UCSD-AML1 (cell line): ENCODE measurements at regions not wholly inside any gene's neighbourhood (a gene's known extent, or its start where the extent isn't known, plus 50 kb on each side); places are given as distances from the start of the nearest gene placed in this dataset.
"Not testable (repeated sequence)": the region's sequence is repeated elsewhere in the genome, so short reads cannot be mapped to it uniquely, and the experiment has no call there.

Experiments
- DNase-seq: peaks from one replicate; lab custom pipeline; 2025; ENCODE audit not compliant: unreplicated experiment; lab: John Stamatoyannopoulos, UW

- not testable (repeated sequence) for DNase-seq
Measured at GRCh38 chr13:100776686-100777085, 102.1 kb upstream of the TMTC4 start.

DNA sequence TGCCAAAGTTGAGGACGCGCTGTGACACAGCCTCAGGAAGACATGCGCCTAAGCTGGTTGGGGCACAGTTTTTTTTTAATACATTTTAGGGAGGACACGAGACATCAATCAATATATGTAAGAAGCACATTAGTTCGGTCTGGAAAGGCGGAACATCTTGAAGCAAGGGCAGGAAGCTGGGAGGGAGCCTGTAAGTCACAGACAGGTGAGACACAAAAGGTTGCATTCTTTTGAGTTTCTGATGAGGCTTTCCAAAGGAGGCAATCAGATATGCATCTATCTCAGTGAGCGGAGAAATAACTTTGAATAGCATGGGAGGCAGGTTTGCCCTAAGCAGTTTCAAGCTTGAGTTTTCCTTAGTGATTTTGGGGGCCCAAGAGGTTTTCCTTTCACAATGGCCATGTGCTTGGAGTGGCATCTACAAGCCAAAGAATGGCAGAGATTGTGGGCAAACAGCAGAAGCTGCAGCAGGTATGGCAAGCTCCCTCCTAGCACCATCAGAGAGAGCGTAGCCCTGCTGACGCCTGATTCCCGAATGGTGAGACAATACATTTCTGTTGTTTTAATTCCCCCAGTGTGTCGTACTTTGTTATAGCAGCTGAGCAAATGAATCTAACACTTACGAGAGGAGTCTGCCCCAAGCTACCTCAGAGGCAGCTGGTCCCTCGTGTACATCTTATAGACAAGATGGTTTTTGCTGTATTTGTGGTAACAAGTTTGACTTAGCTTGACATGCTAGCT lies 99.5 kb upstream of the TMTC4 start:
- no peak for DNase-seq

DNA sequence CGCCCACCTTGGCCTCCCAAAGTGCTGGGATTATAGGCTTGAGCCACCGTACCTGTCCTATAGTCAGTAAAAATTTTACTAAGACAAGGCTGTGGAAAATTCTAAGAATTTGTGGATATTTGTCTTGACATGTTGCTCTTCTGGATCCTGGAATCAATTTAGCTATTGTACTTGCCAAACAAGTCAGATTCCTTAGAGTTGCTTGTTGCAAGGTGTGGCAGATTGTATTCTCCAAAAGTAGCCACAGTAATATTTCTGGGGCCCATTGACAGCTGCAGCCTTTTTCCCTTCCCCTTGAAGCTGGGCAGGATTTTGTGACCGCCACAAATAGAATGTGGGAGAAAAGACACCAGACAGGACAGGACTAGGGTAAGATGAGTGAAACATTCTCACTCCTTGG lies 98.8 kb upstream of the TMTC4 start:
- no peak for DNase-seq

GRCh38 chr13:100767192-100767591 lies 92.6 kb upstream of the TMTC4 start:
- DNase-seq: no peak

GRCh38 chr13:100766570-100766969 lies 92.0 kb upstream of the TMTC4 start:
- not testable (repeated sequence) for DNase-seq

DNA sequence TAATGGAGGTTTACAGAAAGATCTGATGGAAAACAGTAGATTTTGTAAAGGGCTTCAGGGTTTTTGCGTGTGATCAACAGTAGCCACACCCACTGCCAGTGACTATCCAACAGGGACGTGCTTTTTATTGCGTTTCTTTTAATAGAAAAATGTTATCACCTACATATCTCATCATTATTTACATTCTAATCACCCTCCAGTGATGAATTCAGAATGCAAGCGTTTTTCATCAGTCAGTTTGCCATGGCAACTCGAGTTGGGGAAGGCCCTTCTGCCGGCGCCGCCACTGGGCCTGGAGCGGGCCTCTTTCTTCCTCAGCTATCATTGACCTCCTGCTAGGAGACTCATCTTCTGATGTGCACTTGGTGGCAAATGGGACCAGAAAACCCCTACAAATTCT lies 90.3 kb upstream of the TMTC4 start:
- no peak for DNase-seq

- DNase-seq: not testable (repeated sequence)
Measured at GRCh38 chr13:100762126-100762525, 87.5 kb upstream of the TMTC4 start.

DNA sequence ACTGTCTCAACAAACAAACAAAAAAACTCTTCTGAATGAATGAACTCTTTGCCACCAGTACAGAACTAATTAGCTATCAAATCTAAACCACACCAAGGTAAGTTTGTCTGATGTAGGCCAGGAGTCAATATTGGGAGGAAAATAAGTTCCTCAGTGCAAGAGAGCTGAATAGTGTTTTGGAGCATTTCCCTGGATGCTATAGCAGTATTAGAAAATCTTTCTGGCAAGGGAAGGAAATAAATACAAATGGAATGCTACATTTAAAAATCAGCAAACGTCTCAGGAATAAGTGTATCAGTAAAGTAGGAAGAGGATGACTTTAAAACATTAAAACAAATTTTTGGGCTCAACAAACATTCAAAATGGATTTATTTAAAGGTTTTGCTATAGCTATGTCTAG lies 81.3 kb upstream of the TMTC4 start:
- DNase-seq: no peak

DNA sequence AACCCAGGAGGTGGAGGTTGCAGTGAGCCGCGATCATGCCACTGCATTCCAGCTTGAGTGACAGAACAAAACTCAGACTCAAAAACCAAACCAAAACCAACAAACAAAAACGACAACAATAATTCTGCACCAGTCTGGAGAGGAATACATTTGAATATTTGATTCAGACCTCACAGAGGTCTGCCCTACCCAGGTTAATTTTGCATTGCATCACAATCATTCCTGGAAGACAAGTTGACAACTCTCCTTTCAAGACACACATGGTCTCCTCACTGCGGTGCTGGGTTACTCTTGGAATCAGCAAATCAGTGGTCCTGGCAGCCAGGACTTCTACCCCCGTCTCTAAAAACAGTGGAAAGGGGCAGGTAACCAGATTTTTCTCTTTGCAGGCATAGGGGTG lies 79.9 kb upstream of the TMTC4 start:
- no peak for DNase-seq

- no peak for DNase-seq
Measured at GRCh38 chr13:100753376-100753775, 78.8 kb upstream of the TMTC4 start.

GRCh38 chr13:100751826-100752225 lies 77.2 kb upstream of the TMTC4 start:
- no peak for DNase-seq

DNA sequence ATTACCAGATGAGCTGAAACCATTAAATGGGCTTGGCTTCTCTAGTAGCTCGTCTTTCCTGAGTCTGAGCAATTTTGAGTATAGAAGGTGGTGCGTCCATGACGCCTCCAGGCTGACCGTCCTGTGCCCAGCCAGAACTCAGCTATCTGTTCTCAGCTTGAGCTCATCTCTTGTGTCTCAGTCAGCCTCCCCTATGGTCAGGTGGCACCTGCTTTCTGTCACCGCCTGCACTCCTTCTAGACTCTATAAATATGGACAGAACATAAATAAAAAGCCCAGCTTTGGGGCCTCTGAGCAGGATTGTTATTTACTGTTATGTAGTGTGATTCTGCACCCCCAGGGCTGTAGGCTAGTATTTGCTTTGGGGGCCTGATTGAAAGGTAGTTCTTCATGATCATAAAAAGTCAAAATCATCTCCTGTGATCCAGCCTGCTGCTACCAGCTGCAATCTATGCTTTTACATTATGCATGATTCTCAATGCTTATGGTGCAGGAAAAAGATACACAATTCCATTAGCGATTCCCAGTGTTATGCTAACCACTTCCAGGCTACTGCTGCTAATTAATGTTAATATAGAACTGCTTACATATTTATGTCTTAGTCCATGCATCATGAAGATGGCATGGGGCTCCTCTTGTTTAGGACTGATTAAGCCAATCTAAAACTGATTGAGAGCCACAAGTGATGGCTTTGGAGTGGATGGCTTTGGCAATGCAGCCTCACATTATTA lies 72.5 kb upstream of the TMTC4 start:
- DNase-seq: no peak

- no peak for DNase-seq
Measured at GRCh38 chr13:100738176-100738855, 63.7 kb upstream of the TMTC4 start.

DNA sequence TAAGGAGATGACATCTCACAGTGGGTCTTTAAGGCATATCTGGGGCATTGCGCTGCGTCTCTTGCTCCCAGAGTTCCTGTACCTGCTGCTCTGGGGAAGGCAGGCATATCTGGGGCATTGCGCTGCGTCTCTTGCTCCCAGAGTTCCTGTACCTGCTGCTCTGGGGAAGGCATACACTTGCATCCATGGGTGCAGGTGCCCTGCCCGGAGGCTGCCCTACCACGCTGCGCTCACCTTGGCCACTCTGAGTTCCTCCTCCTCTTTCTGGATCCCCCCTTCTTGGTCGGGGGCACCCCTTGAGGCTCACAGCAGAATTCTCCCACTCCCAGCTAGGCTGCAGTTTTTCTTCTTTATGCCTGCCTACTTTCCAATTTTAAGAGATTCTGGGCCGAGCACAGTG lies 60.9 kb upstream of the TMTC4 start:
- DNase-seq: no peak

- no peak for DNase-seq
Measured at GRCh38 chr13:100734194-100734720, 59.7 kb upstream of the TMTC4 start.

- no peak for DNase-seq
Measured at GRCh38 chr13:100733261-100733660, 58.7 kb upstream of the TMTC4 start.

DNA sequence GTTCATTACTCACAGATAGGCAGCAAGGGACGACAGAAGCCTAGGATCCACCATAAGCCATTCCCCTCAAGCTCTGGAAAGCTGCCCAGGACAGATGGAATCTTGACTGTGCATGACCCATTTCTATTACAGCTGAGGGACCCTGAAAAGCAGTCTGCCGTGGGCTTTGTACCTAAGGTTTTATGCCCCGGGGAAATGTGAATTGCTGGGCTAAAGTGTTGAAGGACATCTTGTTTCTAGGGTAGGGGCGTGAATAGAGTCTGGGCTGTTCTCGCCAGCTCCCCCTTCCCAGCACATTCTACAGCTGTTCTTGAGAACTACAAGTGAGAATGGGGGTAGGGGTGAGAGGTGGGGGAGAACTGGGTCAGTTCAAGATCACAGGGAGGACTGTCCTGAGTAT lies 53.6 kb upstream of the TMTC4 start:
- DNase-seq: no peak

- DNase-seq: no peak
Measured at GRCh38 chr13:100725472-100725871, 50.9 kb upstream of the TMTC4 start.

DNA sequence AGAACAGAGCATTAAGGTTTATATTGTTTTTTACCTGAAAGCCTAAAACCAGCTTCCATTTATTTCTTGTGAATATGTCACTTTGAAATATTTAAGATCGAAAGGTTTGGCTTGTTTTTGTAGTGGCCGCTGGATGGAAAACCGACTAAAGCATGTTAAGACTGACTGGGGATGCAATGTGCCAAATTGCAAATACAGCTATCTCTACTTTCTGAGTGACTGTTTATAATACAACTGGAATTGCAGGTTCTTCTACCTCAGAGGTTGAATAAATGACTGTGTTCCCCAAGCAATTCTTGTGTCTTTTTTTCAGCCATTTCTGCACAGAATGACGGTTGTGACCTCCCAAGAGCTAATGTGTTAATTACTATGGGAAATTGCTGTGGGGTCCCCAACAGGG lies 50.0 kb upstream of the TMTC4 start:
- DNase-seq: no peak
